WI38 (cell line): ENCODE measurements at regions not wholly inside any gene's neighbourhood (a gene's known extent, or its start where the extent isn't known, plus 50 kb on each side); places are given as distances from the start of the nearest gene placed in this dataset.

ENCODE experiments used
- H3K4me3 ChIP-seq: 2 replicates; pipeline ENCODE4 v1.5.1; 2011; ENCODE audit warnings: low read depth, mild to moderate bottlenecking, control low read depth, low read length
- TF ChIP-seq, protein P1 (sequence below): IDR thresholded peaks from 2 replicates; pipeline ENCODE4 v1.5.1; 2012; ENCODE audit warnings: low read depth, mild to moderate bottlenecking, control low read depth, low read length

DNA sequence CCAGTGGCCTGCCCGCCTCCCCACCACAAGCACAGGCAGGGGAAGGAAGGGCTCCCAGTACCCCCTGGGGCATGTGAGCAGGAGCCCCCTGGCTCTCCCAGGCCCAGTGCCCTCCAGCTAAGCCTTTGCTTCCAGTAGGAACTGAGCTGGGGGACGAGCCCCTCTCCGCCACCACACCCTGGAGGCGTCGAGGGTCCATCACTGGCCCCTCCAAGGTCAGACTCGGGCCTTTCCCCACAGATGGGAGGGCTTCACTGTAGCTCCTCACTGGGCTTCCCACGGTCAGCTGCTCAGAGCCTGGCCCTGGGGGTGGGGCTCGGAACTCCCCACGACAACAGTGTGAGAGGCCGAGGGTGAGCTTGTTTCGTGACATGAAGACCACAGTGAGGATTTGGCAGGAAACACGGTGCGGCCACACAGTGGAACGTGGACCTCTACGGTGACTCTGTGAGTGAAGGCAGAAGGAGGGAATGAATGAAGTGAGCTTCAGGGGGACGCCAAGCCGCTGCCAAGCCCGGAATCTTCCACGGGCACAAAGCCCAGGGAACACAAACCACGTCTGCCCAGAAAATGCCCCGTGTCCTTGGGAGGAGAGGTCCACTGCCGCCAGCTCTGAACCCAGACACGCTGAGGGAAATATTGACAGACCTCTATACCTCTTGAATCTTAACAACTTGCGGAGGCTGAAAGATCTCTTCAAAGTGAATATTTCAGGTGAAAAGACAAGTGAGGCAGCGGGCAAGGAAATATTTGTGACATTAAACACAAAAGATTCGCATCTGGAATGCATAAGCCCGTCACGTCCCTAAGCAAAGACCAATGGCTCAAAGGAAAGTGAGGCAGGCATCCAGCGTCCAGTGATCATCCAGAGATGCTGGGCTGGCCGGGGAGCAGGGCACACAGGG is 144.8 kb upstream of the GPC1 start:
- no peak overlapping the region for H3K4me3 ChIP-seq
- TF ChIP-seq, protein P1, sequence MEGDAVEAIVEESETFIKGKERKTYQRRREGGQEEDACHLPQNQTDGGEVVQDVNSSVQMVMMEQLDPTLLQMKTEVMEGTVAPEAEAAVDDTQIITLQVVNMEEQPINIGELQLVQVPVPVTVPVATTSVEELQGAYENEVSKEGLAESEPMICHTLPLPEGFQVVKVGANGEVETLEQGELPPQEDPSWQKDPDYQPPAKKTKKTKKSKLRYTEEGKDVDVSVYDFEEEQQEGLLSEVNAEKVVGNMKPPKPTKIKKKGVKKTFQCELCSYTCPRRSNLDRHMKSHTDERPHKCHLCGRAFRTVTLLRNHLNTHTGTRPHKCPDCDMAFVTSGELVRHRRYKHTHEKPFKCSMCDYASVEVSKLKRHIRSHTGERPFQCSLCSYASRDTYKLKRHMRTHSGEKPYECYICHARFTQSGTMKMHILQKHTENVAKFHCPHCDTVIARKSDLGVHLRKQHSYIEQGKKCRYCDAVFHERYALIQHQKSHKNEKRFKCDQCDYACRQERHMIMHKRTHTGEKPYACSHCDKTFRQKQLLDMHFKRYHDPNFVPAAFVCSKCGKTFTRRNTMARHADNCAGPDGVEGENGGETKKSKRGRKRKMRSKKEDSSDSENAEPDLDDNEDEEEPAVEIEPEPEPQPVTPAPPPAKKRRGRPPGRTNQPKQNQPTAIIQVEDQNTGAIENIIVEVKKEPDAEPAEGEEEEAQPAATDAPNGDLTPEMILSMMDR = no peak

DNA sequence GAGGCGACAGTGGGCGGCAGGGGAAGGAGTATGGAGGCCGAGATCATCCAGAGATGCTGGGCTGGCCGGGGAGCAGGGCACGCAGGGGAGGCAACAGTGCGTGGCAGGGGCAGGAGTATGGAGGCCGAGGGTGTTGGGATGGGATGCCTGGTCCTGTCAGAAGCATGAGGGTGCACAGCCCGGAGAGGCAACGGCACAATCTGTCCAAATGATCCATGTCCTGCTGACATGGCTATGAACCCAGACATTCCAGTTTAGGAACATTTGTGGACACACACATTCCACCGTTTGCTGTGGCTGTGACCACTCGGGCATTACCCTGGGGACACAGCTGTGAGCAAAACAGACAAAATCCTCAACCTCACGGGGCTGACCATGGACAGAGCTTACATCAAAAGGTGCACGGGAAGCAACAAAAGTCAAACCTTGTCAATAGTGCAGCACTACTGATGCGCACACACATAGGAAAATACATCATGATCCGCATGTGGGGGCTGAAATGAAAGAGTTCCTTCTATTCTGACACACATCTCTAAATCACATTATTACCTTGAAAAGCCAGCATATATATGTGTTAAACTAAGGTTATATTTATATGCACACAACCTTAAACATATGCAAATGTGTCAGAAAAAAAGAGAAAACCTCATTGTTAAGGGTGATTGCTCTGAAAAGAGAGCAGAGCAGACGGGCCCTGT is 144.0 kb upstream of the GPC1 start:
- TF ChIP-seq, protein P1 = no peak
- H3K4me3 ChIP-seq = no peak overlapping the region

DNA sequence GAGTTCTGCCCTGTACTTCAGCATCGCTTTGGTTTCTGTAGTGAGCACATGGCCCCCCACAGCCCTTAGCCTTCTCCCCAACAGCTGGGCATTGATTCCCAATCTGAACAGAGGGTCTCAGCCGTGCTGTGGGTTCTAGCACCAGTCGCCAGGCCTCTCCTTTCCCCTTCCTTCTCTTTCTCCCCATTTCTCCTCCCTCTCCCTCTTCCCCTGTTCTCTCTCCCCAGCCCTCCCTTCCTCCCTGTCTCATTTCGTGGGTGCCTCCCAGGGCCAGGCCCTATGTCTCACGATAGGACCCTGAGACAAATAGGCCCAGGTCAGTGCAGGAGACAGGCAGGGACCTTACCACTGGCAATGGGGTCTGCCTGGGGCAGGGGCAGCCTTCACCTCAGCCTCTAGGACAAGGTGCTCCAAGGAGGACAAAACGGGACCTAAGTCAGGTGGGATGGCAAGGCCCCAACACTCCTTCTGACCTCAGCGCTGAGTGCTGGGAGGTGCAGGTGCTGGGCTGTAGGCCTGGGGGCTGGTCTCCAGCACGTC is 143.4 kb upstream of the GPC1 start:
- H3K4me3 ChIP-seq = no peak overlapping the region
- TF ChIP-seq, protein P1 = no peak

DNA sequence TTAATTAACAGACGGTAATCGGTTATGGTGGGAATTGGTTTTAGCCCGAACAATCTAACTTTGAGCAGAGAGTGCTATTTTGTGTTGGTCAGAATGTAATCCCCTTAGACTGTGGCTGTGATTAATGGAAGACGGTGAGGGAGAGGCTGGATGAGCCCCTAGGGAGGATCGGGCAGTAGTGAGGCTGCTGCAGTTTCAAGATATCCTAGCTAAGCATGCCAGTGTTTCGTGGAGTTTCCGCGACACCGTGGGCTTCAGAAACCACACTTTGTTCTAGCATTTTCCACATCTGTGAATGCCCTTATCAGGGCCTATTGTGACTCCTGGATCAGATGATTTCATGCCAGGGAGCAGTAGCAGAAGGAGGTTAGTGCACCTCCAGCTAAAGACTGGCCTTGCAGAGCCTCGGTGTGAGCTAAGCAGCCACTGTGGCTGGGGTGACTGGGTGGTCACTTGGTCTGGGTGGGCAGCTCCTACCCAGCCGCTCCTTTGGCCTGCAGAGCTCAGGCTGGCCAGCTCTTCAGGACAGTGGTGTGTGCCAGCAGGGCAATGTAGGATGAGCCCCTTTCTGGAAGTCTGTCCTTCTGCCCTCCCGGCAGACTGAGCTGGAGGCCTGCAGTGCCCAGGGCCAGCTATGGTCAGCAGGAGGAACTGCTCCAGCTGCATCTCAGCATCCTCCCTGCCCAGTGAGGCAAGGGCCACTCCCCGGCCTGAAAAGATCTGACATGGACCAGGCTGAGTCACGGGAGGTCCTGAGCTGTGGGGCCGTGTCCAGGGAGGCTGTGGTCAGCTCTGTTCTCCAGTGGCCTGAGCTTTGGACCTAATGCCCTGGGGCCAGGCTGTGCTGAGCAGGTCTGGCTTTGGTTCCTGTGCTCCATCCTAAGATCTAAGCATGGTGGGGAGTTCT is 142.6 kb upstream of the GPC1 start:
- TF ChIP-seq, protein P1 = no peak
- H3K4me3 ChIP-seq = no peak overlapping the region

DNA sequence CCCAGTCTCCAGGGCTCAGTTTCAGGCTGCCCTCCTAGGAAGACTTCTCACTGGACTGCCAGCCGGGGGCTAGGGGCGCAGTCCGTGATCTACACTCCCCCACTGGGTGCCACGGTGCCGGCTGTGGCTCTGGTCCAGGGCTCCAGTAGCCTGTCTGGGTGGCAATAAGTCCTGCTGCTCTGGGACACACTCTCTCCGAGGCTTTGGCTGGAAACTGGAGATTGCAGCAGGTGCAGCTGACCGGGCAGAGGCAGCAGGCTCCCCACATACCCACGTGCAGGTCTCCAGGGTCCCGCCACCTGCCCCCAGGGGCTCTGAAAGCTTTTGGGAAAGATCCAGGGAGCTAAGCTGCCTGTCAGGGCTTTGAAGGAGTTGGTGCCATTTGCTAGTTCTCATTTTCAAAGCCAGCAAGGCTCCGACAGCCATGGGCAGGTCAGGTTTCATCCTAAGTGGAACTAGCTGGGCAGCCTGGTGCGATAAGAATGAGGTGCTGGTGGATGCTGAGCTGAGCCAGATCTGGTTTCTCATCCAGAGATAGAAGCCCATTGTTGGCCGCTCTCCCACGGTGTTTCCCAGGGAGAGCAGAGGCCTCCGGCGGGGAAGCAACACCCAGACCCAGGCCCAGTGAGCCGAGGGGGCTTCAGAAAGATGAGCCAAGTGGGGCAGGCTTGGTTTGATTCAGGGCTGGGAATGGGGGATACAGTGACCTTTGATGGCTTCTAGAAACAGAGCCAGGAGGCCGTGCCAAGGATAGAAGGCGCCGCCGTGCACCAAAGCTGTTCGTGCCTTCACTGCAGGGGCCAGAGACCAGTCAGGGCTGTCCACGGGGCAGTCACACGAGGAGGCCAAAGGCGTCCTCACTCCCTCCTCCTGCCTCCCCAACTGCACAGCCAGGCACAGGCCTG is 141.7 kb upstream of the GPC1 start:
- TF ChIP-seq, protein P1 = no peak
- no peak overlapping the region for H3K4me3 ChIP-seq

DNA sequence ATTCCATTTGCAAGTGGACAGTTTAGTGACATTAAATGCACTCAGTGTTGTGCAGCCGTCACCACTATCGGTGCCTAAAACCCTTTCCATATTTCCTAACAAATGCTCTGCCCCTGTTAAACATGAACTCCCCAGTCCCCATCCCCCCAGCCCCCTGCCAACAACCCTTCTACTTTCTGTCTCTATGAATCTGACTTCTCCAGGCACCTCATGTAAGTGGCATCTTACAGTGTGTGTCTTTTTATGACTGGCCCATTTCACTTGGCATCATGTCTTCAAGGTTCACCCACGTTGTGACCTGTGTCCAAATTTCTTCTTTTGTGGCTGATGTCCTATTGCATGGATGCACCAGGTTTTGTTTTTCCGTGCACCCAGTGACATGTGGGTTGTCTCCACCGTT is 140.9 kb upstream of the GPC1 start:
- TF ChIP-seq, protein P1 = no peak
- H3K4me3 ChIP-seq = no peak overlapping the region
